GM19438 (cell line): ENCODE measurements at regions not wholly inside any gene's neighbourhood (a gene's known extent, or its start where the extent isn't known, plus 50 kb on each side); places are given as distances from the start of the nearest gene placed in this dataset.
"Not testable (repeated sequence)": the region's sequence is repeated elsewhere in the genome, so short reads cannot be mapped to it uniquely, and the experiment has no call there.

Experiments used
- ATAC-seq: cut with Tn5 transposase; IDR thresholded peaks from one replicate; pipeline ENCODE4 v1.9.1; 2021; ENCODE audit warnings: low read depth; ENCODE audit not compliant: unreplicated experiment

- ATAC-seq: no peak
Observed at GRCh38 chr2:15681089-15681885, 89.6 kb downstream of the DDX1 start.

- no peak for ATAC-seq
Observed at GRCh38 chr2:15682354-15682753, 90.7 kb downstream of the DDX1 start.

- ATAC-seq: no peak
Observed at GRCh38 chr2:15684161-15685039, 92.7 kb downstream of the DDX1 start.

GRCh38 chr2:15685143-15685542, 93.5 kb downstream of the DDX1 start:
- ATAC-seq: no peak

GRCh38 chr2:15686643-15687042, 95.0 kb downstream of the DDX1 start:
- ATAC-seq: no peak

- no peak for ATAC-seq
Observed at GRCh38 chr2:15687243-15687642, 95.6 kb downstream of the DDX1 start.

- ATAC-seq: no peak
Observed at GRCh38 chr2:15687720-15688119, 96.1 kb downstream of the DDX1 start.

- no peak for ATAC-seq
Observed at GRCh38 chr2:15688924-15689568, 97.4 kb downstream of the DDX1 start.

- no peak for ATAC-seq
Observed at GRCh38 chr2:15689654-15690053, 98.0 kb downstream of the DDX1 start.

- ATAC-seq: no peak
Observed at GRCh38 chr2:15691586-15692310, 100.1 kb downstream of the DDX1 start.

GRCh38 chr2:15692551-15693377, 101.1 kb downstream of the DDX1 start:
- ATAC-seq: no peak

GRCh38 chr2:15693382-15693781, 101.7 kb downstream of the DDX1 start:
- ATAC-seq: no peak

GRCh38 chr2:15693926-15694588, 102.4 kb downstream of the DDX1 start:
- ATAC-seq: no peak

- no peak for ATAC-seq
Observed at GRCh38 chr2:15694589-15694986, 102.9 kb downstream of the DDX1 start.

- ATAC-seq: no peak
Observed at GRCh38 chr2:15695582-15696330, 104.1 kb downstream of the DDX1 start.

- not testable (repeated sequence) for ATAC-seq
Observed at GRCh38 chr2:15696606-15697170, 105.0 kb downstream of the DDX1 start.

- no peak for ATAC-seq
Observed at GRCh38 chr2:15700131-15700530, 108.5 kb downstream of the DDX1 start.
